ENCODE measurements at regions not wholly inside any gene's neighbourhood (a gene's known extent, or its start where the extent isn't known, plus 50 kb on each side); places are given as distances from the start of the nearest gene placed in this dataset.

GRCh38 chr6:133630651-133631050 lies 258.3 kb upstream of the TCF21 start:
- H3K9ac ChIP-seq, result no peak overlapping the region
- H3K79me2 ChIP-seq (ENCODE audit: insufficient read depth), result no peaks in the 10 kb centered on the region
- H3K27me3 ChIP-seq (ENCODE audit: insufficient read depth), result no peaks in the 10 kb centered on the region
- no peak overlapping the region for H3K4me3 ChIP-seq (ENCODE audit: low read depth in 2 of 2, low read length in 1 of 2)
- H4K20me1 ChIP-seq (ENCODE audit: insufficient read depth), result no peaks in the 10 kb centered on the region
- DNase-seq, result no peak
- no peaks in the 10 kb centered on the region for H3F3A ChIP-seq (replicated peaks; ENCODE audit: insufficient read depth)
- H3K36me3 ChIP-seq (replicated peaks in 1 of 2; ENCODE audit: control insufficient read depth in 1 of 2, insufficient read depth in 2 of 2, low read length in 1 of 2), result no peaks in the 10 kb centered on the region
- no peaks in the 10 kb centered on the region; a peak in 1 of 4 replicates for H3K4me1 ChIP-seq (ENCODE audit: control insufficient read depth in 1 of 2, insufficient read depth in 2 of 2, low read depth in 1 of 2, low read length in 1 of 2)
- POLR2A ChIA-PET, result no interaction called here
- CTCF ChIA-PET, result no interaction called here
- TF ChIP-seq NRF1 (IDR thresholded peaks at IDR 0.05; ENCODE audit: low read depth, low read length) (no peak), RXRA (IDR thresholded peaks at IDR 0.05; ENCODE audit: borderline replicate concordance, low read depth) (no peak), CHD2 (IDR thresholded peaks at IDR 0.05; ENCODE audit: low read length, partially characterized antibody) (no peak), SIN3A (IDR thresholded peaks at IDR 0.05; ENCODE audit: borderline replicate concordance, low read depth, low read length) (no peak), REST (IDR thresholded peaks at IDR 0.05; ENCODE audit: low read depth, low read length) (no peak), TCF12 (IDR thresholded peaks at IDR 0.05) (no peak), POLR2AphosphoS5 (IDR thresholded peaks at IDR 0.05; ENCODE audit: low read depth, low read length) (no peak), EZH2phosphoT487 (IDR thresholded peaks at IDR 0.05; ENCODE audit: borderline replicate concordance, low read depth) (no peak), TEAD4 (IDR thresholded peaks at IDR 0.05; ENCODE audit: borderline replicate concordance, insufficient read depth) (no peak), RCOR1 (IDR thresholded peaks at IDR 0.05; ENCODE audit: low read length) (no peak)
- no peak overlapping the region for H2AFZ ChIP-seq (ENCODE audit: low read depth)
- WGBS (ENCODE audit: low lambda C conversion rate), result 2% methylated on average over 2 of the region's 2 CpGs
- H3K4me2 ChIP-seq, result no peak overlapping the region
- no peak overlapping the region for H3K27ac ChIP-seq (ENCODE audit: low read depth in 2 of 2, low read length in 1 of 2)
- no peaks in the 10 kb centered on the region for H3K9me3 ChIP-seq
- H3K9me2 ChIP-seq, result no peaks in the 10 kb centered on the region

- H3K27ac ChIP-seq (ENCODE audit: low read depth in 2 of 2, low read length in 1 of 2), result no peak overlapping the region
- no peaks in the 10 kb centered on the region for H3K9me2 ChIP-seq
- no peak overlapping the region for H2AFZ ChIP-seq (ENCODE audit: low read depth)
- no peak overlapping the region for H3K9ac ChIP-seq
- DNase-seq, result no peak
- no peaks in the 10 kb centered on the region; a peak in 1 of 4 replicates for H3K4me1 ChIP-seq (ENCODE audit: control insufficient read depth in 1 of 2, insufficient read depth in 2 of 2, low read depth in 1 of 2, low read length in 1 of 2)
- ChIA-PET POLR2A (no interaction called here), CTCF (no interaction called here)
- TF ChIP-seq NRF1 (IDR thresholded peaks at IDR 0.05; ENCODE audit: low read depth, low read length), result no peak
- H3K9me3 ChIP-seq, result no peaks in the 10 kb centered on the region
- H3K4me3 ChIP-seq (ENCODE audit: low read depth in 2 of 2, low read length in 1 of 2), result no peak overlapping the region
- H3K36me3 ChIP-seq (replicated peaks in 1 of 2; ENCODE audit: control insufficient read depth in 1 of 2, insufficient read depth in 2 of 2, low read length in 1 of 2), result no peaks in the 10 kb centered on the region
- no peak overlapping the region for H3K4me2 ChIP-seq
- no peaks in the 10 kb centered on the region for H3K27me3 ChIP-seq (ENCODE audit: insufficient read depth)
- H4K20me1 ChIP-seq (ENCODE audit: insufficient read depth), result no peaks in the 10 kb centered on the region
- H3K79me2 ChIP-seq (ENCODE audit: insufficient read depth), result no peaks in the 10 kb centered on the region
- WGBS (ENCODE audit: low lambda C conversion rate), result 0% methylated on average over 1 of the region's 1 CpG
- H3F3A ChIP-seq (replicated peaks; ENCODE audit: insufficient read depth), result no peaks in the 10 kb centered on the region
Measured at GRCh38 chr6:133631421-133631820, 257.5 kb upstream of the TCF21 start.
